GM19455 (cell line): ENCODE measurements at regions not wholly inside any gene's neighbourhood (a gene's known extent, or its start where the extent isn't known, plus 50 kb on each side); places are given as distances from the start of the nearest gene placed in this dataset.
"Not testable (repeated sequence)": the region's sequence is repeated elsewhere in the genome, so short reads cannot be mapped to it uniquely, and the experiment has no call there.

ENCODE experiments used
- ATAC-seq: cut with Tn5 transposase; IDR thresholded peaks from one replicate; pipeline ENCODE4 v1.9.1; 2021; ENCODE audit not compliant: unreplicated experiment

GRCh38 chr1:101366513-101367215 lies 129.8 kb downstream of the S1PR1 start:
- no peak for ATAC-seq

- ATAC-seq: no peak
Measured at GRCh38 chr1:101367630-101368029, 130.8 kb downstream of the S1PR1 start.

- ATAC-seq: no peak
Measured at GRCh38 chr1:101370488-101370887, 133.7 kb downstream of the S1PR1 start.

- ATAC-seq: peak; percentile 92
Measured at GRCh38 chr1:101371259-101371658, 134.4 kb downstream of the S1PR1 start.

- ATAC-seq: no peak
Measured at GRCh38 chr1:101373570-101373969, 136.8 kb downstream of the S1PR1 start.

- not testable (repeated sequence) for ATAC-seq
Measured at GRCh38 chr1:101375448-101375847, 138.6 kb downstream of the S1PR1 start.

- ATAC-seq: no peak
Measured at GRCh38 chr1:101376121-101377083, 139.6 kb downstream of the S1PR1 start.

GRCh38 chr1:101377084-101377835 lies 140.4 kb downstream of the S1PR1 start:
- no peak for ATAC-seq

- ATAC-seq: no peak
Measured at GRCh38 chr1:101379037-101379436, 142.2 kb downstream of the S1PR1 start.

- peak; percentile 91 for ATAC-seq
Measured at GRCh38 chr1:101379950-101380349, 143.1 kb downstream of the S1PR1 start.

- ATAC-seq: no peak
Measured at GRCh38 chr1:101382135-101382534, 145.3 kb downstream of the S1PR1 start.

- peak; percentile 85 for ATAC-seq
Measured at GRCh38 chr1:101388904-101389546, 152.2 kb downstream of the S1PR1 start.

- ATAC-seq: no peak
Measured at GRCh38 chr1:101389547-101389929, 152.7 kb downstream of the S1PR1 start.

GRCh38 chr1:101392552-101392951 lies 155.7 kb downstream of the S1PR1 start:
- ATAC-seq: no peak

GRCh38 chr1:101394041-101394440 lies 157.2 kb downstream of the S1PR1 start:
- no peak for ATAC-seq

GRCh38 chr1:101399222-101399621 lies 162.4 kb downstream of the S1PR1 start:
- ATAC-seq: no peak

- ATAC-seq: no peak
Measured at GRCh38 chr1:101406271-101406670, 169.5 kb downstream of the S1PR1 start.

- ATAC-seq: no peak
Measured at GRCh38 chr1:101406681-101407080, 169.9 kb downstream of the S1PR1 start.

GRCh38 chr1:101407505-101408211 lies 170.8 kb downstream of the S1PR1 start:
- peak; percentile 87 for ATAC-seq
